Loucy (cell line): ENCODE measurements at regions not wholly inside any gene's neighbourhood (a gene's known extent, or its start where the extent isn't known, plus 50 kb on each side); places are given as distances from the start of the nearest gene placed in this dataset.

Source experiments
- H2AFZ ChIP-seq: fragments of 200-600 bp; sonication (generic); 2 replicates; pipeline ENCODE4 v1.6.0; 2016; ENCODE audit warnings: antibody characterized with exemption, mild to moderate bottlenecking, low read length, moderate library complexity
- H3F3A ChIP-seq: fragments of 200-600 bp; 2 replicates; pipeline ENCODE4 v1.6.0; 2016; ENCODE audit warnings: antibody characterized with exemption, low read depth, mild to moderate bottlenecking
- H3K27me3 ChIP-seq: fragments of 200-600 bp; sonication (generic); 2 replicates; pipeline ENCODE4 v1.6.1; 2014; ENCODE audit warnings: low read length, mild to moderate bottlenecking; ENCODE audit not compliant: insufficient read depth, poor library complexity, severe bottlenecking
- H3K36me3 ChIP-seq: fragments of 200-600 bp; sonication (generic); 2 replicates; pipeline ENCODE4 v1.6.1; 2016; ENCODE audit warnings: low read length; ENCODE audit not compliant: insufficient read depth
- H3K4me1 ChIP-seq: fragments of 200-600 bp; sonication (generic); 2 replicates; pipeline ENCODE4 v1.5.1; 2014; ENCODE audit warnings: low read length, mild to moderate bottlenecking; ENCODE audit not compliant: insufficient read depth, poor library complexity, severe bottlenecking
- H3K4me2 ChIP-seq: fragments of 200-600 bp; sonication (generic); 2 replicates; pipeline ENCODE4 v1.6.0; 2014; ENCODE audit warnings: antibody characterized with exemption, low read length, low read depth, mild to moderate bottlenecking; ENCODE audit not compliant: poor library complexity, severe bottlenecking
- H3K4me3 ChIP-seq: fragments of 200-600 bp; sonication (generic); 2 replicates; pipeline ENCODE4 v1.5.1; 2014; ENCODE audit warnings: low read length, mild to moderate bottlenecking, mixed read lengths; ENCODE audit not compliant: poor library complexity, severe bottlenecking
- H3K79me2 ChIP-seq: fragments of 200-600 bp; sonication (generic); 2 replicates; pipeline ENCODE4 v1.6.1; 2014; ENCODE audit warnings: low read length; ENCODE audit not compliant: insufficient read depth
- H3K9ac ChIP-seq: fragments of 200-600 bp; sonication (generic); 2 replicates; pipeline ENCODE4 v1.6.0; 2014; ENCODE audit warnings: mild to moderate bottlenecking, low read depth, low read length, moderate library complexity; ENCODE audit not compliant: poor library complexity, severe bottlenecking
- H3K9me2 ChIP-seq: fragments of 200-600 bp; sonication (generic); replicated peaks from 2 replicates; pipeline ENCODE4 v1.6.1; 2016; ENCODE audit warnings: low read depth, low read length, mixed read lengths
- H3K9me3 ChIP-seq: fragments of 200-600 bp; sonication (generic); 2 replicates; pipeline ENCODE4 v1.6.1; 2014; ENCODE audit warnings: mild to moderate bottlenecking, antibody characterized with exemption, low read length, low read depth; ENCODE audit not compliant: insufficient read depth
- H4K20me1 ChIP-seq: fragments of 200-600 bp; sonication (generic); 2 replicates; pipeline ENCODE4 v1.6.0; 2014; ENCODE audit warnings: antibody characterized with exemption, low read length, mild to moderate bottlenecking; ENCODE audit not compliant: insufficient read depth, poor library complexity, severe bottlenecking
- CTCF ChIP-seq: fragments of 200-600 bp; sonication (generic); conservative IDR thresholded peaks from 2 replicates; pipeline ENCODE4 v1.5.1; 2014; ENCODE audit warnings: mild to moderate bottlenecking, antibody characterized with exemption, low read length
- EZH2phosphoT487 ChIP-seq: fragments of 200-600 bp; IDR thresholded peaks from 2 replicates; pipeline ENCODE4 v1.6.1; 2018; ENCODE audit warnings: antibody characterized with exemption, mild to moderate bottlenecking, moderate library complexity, borderline replicate concordance

- H3K4me2 ChIP-seq: no peak overlapping the region
- H3K4me1 ChIP-seq: no peaks in the 10 kb centered on the region
- H3K4me3 ChIP-seq: no peak overlapping the region
- H3K36me3 ChIP-seq: no peaks in the 10 kb centered on the region
- no peaks in the 10 kb centered on the region for H3K9me2 ChIP-seq
- no peaks in the 10 kb centered on the region for H3K27me3 ChIP-seq
- TF ChIP-seq CTCF: no peak
- TF ChIP-seq EZH2phosphoT487: no peak
- no peaks in the 10 kb centered on the region for H4K20me1 ChIP-seq
- no peaks in the 10 kb centered on the region for H3K9me3 ChIP-seq
- no peak overlapping the region for H3K9ac ChIP-seq
- H2AFZ ChIP-seq: no peak overlapping the region
- H3K79me2 ChIP-seq: no peaks in the 10 kb centered on the region
- no peaks in the 10 kb centered on the region for H3F3A ChIP-seq
Measured at GRCh38 chr12:131530041-131530332, 180.9 kb upstream of the SFSWAP start.

GRCh38 chr12:131530422-131530821 is 180.5 kb upstream of the SFSWAP start:
- Histone ChIP-seq H3K9me2 (no peaks in the 10 kb centered on the region), H3K4me3 (no peak overlapping the region), H3F3A (no peaks in the 10 kb centered on the region), H3K36me3 (no peaks in the 10 kb centered on the region), H3K27me3 (no peaks in the 10 kb centered on the region), H3K9me3 (no peaks in the 10 kb centered on the region), H3K4me2 (no peak overlapping the region), H3K9ac (no peak overlapping the region), H3K79me2 (no peaks in the 10 kb centered on the region), H4K20me1 (no peaks in the 10 kb centered on the region), H3K4me1 (no peaks in the 10 kb centered on the region), H2AFZ (no peak overlapping the region)
- TF ChIP-seq EZH2phosphoT487: no peak

GRCh38 chr12:131533139-131533538 is 177.8 kb upstream of the SFSWAP start:
- Histone ChIP-seq H3K9me3 (no peaks in the 10 kb centered on the region), H3K9ac (no peak overlapping the region), H3K4me3 (no peak overlapping the region), H3K4me1 (peaks cover 13% of the 10 kb centered on the region), H3K27me3 (no peaks in the 10 kb centered on the region), H2AFZ (no peak overlapping the region), H3K9me2 (no peaks in the 10 kb centered on the region), H3K79me2 (no peaks in the 10 kb centered on the region), H3K36me3 (no peaks in the 10 kb centered on the region), H4K20me1 (no peaks in the 10 kb centered on the region), H3F3A (no peaks in the 10 kb centered on the region), H3K4me2 (no peak overlapping the region)
- no peak for TF ChIP-seq EZH2phosphoT487
- no peak for TF ChIP-seq CTCF

- Histone ChIP-seq H3K4me3 (no peak overlapping the region), H3K9me3 (no peaks in the 10 kb centered on the region; the same call in 1 of the 2 replicates), H4K20me1 (no peaks in the 10 kb centered on the region), H3K36me3 (no peaks in the 10 kb centered on the region), H3K4me1 (peaks cover 13% of the 10 kb centered on the region), H3K9me2 (no peaks in the 10 kb centered on the region), H3K79me2 (no peaks in the 10 kb centered on the region), H3K4me2 (peak overlapping the region; percentile 16), H3F3A (no peaks in the 10 kb centered on the region), H3K27me3 (no peaks in the 10 kb centered on the region), H2AFZ (no peak overlapping the region), H3K9ac (no peak overlapping the region)
- TF ChIP-seq EZH2phosphoT487: no peak
- TF ChIP-seq CTCF: no peak
Measured at GRCh38 chr12:131535779-131536178, 175.1 kb upstream of the SFSWAP start.
